NB4 (cell line): ENCODE measurements at regions not wholly inside any gene's neighbourhood (a gene's known extent, or its start where the extent isn't known, plus 50 kb on each side); places are given as distances from the start of the nearest gene placed in this dataset.

Source experiments
- DNase-seq: peaks from one replicate; pipeline ENCODE4 v3.0.0; 2010; ENCODE audit warnings: low read depth
- H3K4me3 ChIP-seq: one replicate; pipeline ENCODE4 v1.5.1; 2011; ENCODE audit warnings: mild to moderate bottlenecking, low read depth, low read length, moderate library complexity
- MYC ChIP-seq: IDR thresholded peaks from 2 replicates; pipeline ENCODE4 v1.6.1; 2011; ENCODE audit warnings: low read depth, low read length
- POLR2A ChIP-seq: IDR thresholded peaks from 2 replicates; pipeline ENCODE4 v1.6.1; 2011; ENCODE audit warnings: mild to moderate bottlenecking; ENCODE audit not compliant: insufficient read length; ENCODE audit errors: extremely low read depth
- TF ChIP-seq, protein P1 (sequence below): IDR thresholded peaks from one replicate; pipeline ENCODE4 v1.5.1; 2012; ENCODE audit warnings: low read depth, low read length
- TF ChIP-seq, protein P2 (sequence below): IDR thresholded peaks from 2 replicates; pipeline ENCODE4 v1.6.1; 2011; ENCODE audit warnings: low read depth, low read length

DNA sequence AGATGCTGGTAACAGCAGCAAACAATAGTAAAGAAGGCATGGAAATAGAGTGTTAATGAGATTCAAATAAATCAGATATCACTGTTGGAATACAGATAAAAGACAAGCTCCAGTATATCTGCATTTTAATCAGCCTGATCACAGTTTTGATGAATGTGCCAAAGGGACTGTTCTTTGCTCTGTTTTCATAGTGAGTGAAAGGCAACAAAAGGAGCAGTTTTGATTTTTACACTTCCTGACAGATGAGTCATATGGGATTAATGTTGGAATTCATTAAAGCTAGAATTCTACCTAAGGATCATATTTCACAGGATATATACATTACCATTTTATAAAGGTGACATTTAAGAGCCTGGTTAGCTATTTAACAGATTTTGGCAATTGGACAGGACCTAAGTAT, 743.3 kb upstream of the PTPRD start:
- no peak overlapping the region for H3K4me3 ChIP-seq
- DNase-seq: no peak
- TF ChIP-seq MYC (no peak), POLR2A (no peak)
- TF ChIP-seq, protein P1, sequence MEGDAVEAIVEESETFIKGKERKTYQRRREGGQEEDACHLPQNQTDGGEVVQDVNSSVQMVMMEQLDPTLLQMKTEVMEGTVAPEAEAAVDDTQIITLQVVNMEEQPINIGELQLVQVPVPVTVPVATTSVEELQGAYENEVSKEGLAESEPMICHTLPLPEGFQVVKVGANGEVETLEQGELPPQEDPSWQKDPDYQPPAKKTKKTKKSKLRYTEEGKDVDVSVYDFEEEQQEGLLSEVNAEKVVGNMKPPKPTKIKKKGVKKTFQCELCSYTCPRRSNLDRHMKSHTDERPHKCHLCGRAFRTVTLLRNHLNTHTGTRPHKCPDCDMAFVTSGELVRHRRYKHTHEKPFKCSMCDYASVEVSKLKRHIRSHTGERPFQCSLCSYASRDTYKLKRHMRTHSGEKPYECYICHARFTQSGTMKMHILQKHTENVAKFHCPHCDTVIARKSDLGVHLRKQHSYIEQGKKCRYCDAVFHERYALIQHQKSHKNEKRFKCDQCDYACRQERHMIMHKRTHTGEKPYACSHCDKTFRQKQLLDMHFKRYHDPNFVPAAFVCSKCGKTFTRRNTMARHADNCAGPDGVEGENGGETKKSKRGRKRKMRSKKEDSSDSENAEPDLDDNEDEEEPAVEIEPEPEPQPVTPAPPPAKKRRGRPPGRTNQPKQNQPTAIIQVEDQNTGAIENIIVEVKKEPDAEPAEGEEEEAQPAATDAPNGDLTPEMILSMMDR: no peak
- TF ChIP-seq, protein P2, sequence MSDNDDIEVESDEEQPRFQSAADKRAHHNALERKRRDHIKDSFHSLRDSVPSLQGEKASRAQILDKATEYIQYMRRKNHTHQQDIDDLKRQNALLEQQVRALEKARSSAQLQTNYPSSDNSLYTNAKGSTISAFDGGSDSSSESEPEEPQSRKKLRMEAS: no peak

DNA sequence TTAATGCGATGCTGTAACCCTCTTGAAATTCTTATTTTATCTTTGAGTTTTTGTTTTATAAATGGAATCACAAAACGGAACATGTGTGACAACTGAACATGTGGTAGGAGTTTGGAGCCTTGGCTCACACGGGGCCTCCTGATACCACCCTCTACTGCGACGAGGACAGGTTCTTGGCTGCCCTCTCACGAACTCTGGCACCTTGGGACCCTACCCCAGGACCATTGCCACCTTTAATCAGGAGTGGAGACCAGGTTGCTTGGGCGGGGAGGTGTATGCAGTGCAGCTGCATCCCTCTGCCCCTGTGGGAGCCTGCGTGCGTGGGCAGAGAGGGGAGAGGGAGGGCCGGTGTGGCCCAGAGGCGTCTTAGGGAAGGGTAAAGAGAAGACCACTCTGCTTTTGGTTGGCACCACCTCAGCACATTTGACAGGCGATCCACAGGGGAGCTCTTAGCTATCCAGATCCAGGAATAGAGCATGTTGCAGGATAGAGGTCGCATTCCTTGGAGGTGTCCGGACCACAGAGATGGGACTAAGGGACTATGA, 753.9 kb upstream of the PTPRD start:
- DNase-seq: no peak
- H3K4me3 ChIP-seq: no peak overlapping the region
- TF ChIP-seq, protein P2: no peak
- TF ChIP-seq, protein P1: no peak
- TF ChIP-seq POLR2A: no peak
- no peak for TF ChIP-seq MYC

DNA sequence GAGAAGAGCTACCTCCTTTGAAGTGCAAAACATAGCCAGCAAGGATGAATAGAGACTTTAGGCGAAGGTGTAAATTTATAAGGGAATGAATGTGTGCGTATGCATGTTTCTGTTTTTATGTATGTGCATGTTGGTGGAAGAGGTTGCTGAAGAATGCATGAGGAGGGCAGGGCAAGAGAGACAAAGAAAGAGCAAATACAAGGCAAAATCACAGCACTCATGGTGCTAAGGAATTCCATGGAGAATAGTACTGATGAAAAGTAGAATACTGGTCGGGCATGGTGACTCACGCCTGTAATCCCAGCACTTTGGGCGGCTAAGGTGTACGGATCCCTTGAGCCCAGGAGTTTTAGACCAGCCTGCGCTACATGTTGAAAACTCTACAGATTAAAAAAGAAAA, 762.1 kb upstream of the PTPRD start:
- TF ChIP-seq, protein P1: no peak
- TF ChIP-seq POLR2A: no peak
- no peak for TF ChIP-seq MYC
- TF ChIP-seq, protein P2: no peak
- H3K4me3 ChIP-seq: no peak overlapping the region
- no peak for DNase-seq

DNA sequence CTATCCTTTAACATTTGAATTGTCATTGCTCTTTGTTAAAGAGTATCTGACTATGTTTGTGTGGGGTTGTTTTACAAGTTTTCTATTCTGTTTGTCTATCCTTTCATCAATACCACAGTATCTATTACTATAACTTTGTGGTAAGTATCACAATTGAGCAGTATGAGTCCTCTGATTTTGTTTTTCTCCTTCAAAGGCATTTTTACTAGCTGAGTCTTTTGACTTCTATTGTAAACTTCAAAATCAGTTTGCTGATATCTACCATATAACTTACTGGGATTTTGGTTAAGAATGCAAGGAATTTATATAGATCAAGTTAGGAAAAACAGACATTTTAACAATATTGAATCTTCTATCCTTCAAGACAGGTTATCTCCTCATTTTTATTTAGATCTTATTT, 789.8 kb upstream of the PTPRD start:
- no peak for DNase-seq
- no peak overlapping the region for H3K4me3 ChIP-seq
- no peak for TF ChIP-seq MYC

DNA sequence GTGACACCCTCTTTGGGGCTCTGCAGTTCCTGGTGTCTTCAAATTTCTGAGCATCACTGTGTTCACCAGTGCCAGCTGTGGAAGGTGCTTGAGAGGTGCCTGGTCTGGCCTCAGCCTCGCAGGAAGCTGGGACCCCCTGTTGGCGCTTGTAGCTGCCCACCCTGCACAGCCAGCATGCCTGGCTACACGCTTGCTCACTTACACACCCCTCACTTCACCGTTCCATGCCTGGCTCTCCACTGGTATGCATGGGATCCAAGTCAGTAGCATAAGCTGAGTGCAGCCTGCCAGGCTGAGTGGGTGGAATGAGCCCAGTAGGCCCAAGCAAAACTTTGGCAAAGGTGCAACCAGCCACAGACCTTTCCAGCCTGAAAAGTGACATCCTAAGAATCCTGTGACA, 801.4 kb upstream of the PTPRD start:
- H3K4me3 ChIP-seq: no peak overlapping the region
- DNase-seq: no peak
- TF ChIP-seq, protein P1: no peak
- no peak for TF ChIP-seq MYC
- TF ChIP-seq, protein P2: no peak
- no peak for TF ChIP-seq POLR2A

DNA sequence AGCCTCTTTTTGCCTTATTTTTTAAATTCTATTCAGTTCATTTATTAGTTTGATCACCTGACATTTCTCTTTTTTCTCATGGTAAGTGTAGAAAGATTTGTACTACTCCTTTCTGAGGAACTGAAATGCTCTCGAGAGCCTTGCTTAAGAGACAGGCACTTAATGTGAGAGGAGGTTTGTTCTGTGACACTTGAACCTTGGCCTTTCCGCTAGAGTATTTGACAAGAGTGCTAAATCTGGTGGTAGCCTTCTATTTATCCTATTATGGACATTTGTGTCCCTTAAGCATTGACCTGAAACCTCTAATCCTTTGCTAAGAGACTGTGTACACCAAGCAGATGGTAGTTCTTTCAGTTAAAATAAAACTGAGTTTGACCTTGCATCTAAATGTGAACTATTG, 805.0 kb upstream of the PTPRD start:
- DNase-seq: no peak
- TF ChIP-seq, protein P1: no peak
- TF ChIP-seq, protein P2: no peak
- no peak for TF ChIP-seq MYC
- TF ChIP-seq POLR2A: no peak
- H3K4me3 ChIP-seq: no peak overlapping the region
